IMR-90 (cell line): ENCODE measurements at regions not wholly inside any gene's neighbourhood (a gene's known extent, or its start where the extent isn't known, plus 50 kb on each side); places are given as distances from the start of the nearest gene placed in this dataset.

Source experiments
- ATAC-seq: fragments of 200-7000 bp; cut with Tn5 transposase; 2 replicates; pipeline ENCODE4 v1.9.1; 2020; ENCODE audit warnings: low read depth, mild to moderate bottlenecking, moderate library complexity
- BruUV-seq: library from RNA; stranded (reverse); fragments of 400-500 nt; replicated peaks from 2 replicates; lab custom pipeline; 2021; lab: Mats Ljungman, UMichigan
- CTCF ChIA-PET: fragments of 300-600 bp; formaldehyde crosslinking; extraction: SDS; loops from one replicate; lab custom pipeline; 2021; ENCODE audit warnings: antibody characterized with exemption; lab: Yijun Ruan, JAX
- POLR2A ChIA-PET: fragments of 300-600 bp; sonication (Branson Sonifier 250); formaldehyde crosslinking; loops from one replicate; lab custom pipeline; 2022; ENCODE audit warnings: antibody characterized with exemption; ENCODE audit not compliant: unreplicated experiment; lab: Charles Lee
- DNase-seq: peaks from one replicate; pipeline ENCODE4 v3.0.0; 2013
- H2AFZ ChIP-seq: replicated peaks from 2 replicates; pipeline ENCODE3; 2013; ENCODE audit warnings: low read length, mild to moderate bottlenecking; ENCODE audit not compliant: poor library complexity
- H2AK5ac ChIP-seq: 2 replicates; pipeline ENCODE4 v1.6.1; 2013; ENCODE audit warnings: low read depth, low read length, inconsistent platforms
- H2AK9ac ChIP-seq: replicated peaks from 2 replicates; pipeline ENCODE3; 2013; ENCODE audit warnings: mild to moderate bottlenecking, low read depth, low read length, moderate library complexity; ENCODE audit not compliant: poor library complexity
- H2BK120ac ChIP-seq: 2 replicates; pipeline ENCODE4 v1.6.1; 2013; ENCODE audit warnings: low read depth, low read length, inconsistent platforms
- H2BK15ac ChIP-seq: 3 replicates; pipeline ENCODE4 v1.6.1; 2013; ENCODE audit warnings: low read depth, low read length, inconsistent platforms
- H2BK20ac ChIP-seq: 2 replicates; pipeline ENCODE4 v1.6.1; 2013; ENCODE audit warnings: low read depth, mild to moderate bottlenecking, inconsistent platforms, low read length, moderate library complexity
- H2BK5ac ChIP-seq: 2 replicates; pipeline ENCODE4 v1.6.1; 2013; ENCODE audit warnings: mild to moderate bottlenecking, low read depth, low read length, inconsistent platforms; ENCODE audit not compliant: poor library complexity, severe bottlenecking
- H3K14ac ChIP-seq: replicated peaks from 2 replicates; pipeline ENCODE4 v1.6.1; 2013; ENCODE audit warnings: low read depth, low read length, inconsistent platforms
- H3K18ac ChIP-seq: 2 replicates; pipeline ENCODE4 v1.6.1; 2013; ENCODE audit warnings: low read depth, low read length, control low read depth
- H3K23ac ChIP-seq: 2 replicates; pipeline ENCODE4 v1.6.1; 2013; ENCODE audit warnings: low read depth, low read length, inconsistent platforms
- H3K27ac ChIP-seq: 2 replicates; pipeline ENCODE4 v1.5.1; 2013; ENCODE audit warnings: mild to moderate bottlenecking, control low read depth, low read length; ENCODE audit not compliant: insufficient read depth
- H3K27me3 ChIP-seq: 2 replicates; pipeline ENCODE4 v1.6.1; 2013; ENCODE audit warnings: low read length; ENCODE audit not compliant: control insufficient read depth, insufficient read depth
- H3K36me3 ChIP-seq: 2 replicates; pipeline ENCODE4 v1.6.1; 2013; ENCODE audit warnings: low read length, mixed read lengths; ENCODE audit not compliant: control insufficient read depth, insufficient read depth
- H3K4ac ChIP-seq: 2 replicates; pipeline ENCODE4 v1.6.1; 2013; ENCODE audit warnings: low read depth, low read length, inconsistent platforms
- H3K4me1 ChIP-seq: 2 replicates; pipeline ENCODE4 v1.6.1; 2013; ENCODE audit warnings: low read length, mixed read lengths; ENCODE audit not compliant: control insufficient read depth, insufficient read depth
- H3K4me2 ChIP-seq: 2 replicates; pipeline ENCODE4 v1.6.1; 2013; ENCODE audit warnings: low read depth, mild to moderate bottlenecking, control low read depth, low read length, moderate library complexity
- H3K4me3 ChIP-seq: 2 replicates; pipeline ENCODE4 v1.5.1; 2013; ENCODE audit warnings: low read depth, mild to moderate bottlenecking, control low read depth, low read length, moderate library complexity; ENCODE audit not compliant: insufficient read depth
- H3K56ac ChIP-seq: 2 replicates; pipeline ENCODE4 v1.6.1; 2013; ENCODE audit warnings: low read length, inconsistent platforms; ENCODE audit not compliant: insufficient read depth; ENCODE audit errors: extremely low read depth
- H3K79me1 ChIP-seq, 2 experiments: 2 replicates each; pipeline ENCODE4 v1.6.1; 2013; ENCODE audit warnings: low read length in 2 of 2, inconsistent platforms in 1 of 2, low read depth in 1 of 2
- H3K9ac ChIP-seq: 2 replicates; pipeline ENCODE4 v1.6.1; 2013; ENCODE audit warnings: low read depth, low read length, control low read depth
- H3K9me1 ChIP-seq: 2 replicates; pipeline ENCODE4 v1.6.1; 2013; ENCODE audit warnings: low read length, inconsistent platforms; ENCODE audit not compliant: insufficient read depth
- H3K9me3 ChIP-seq: 2 replicates; pipeline ENCODE4 v1.6.1; 2013; ENCODE audit warnings: low read length; ENCODE audit not compliant: control insufficient read depth, insufficient read depth
- H4K20me1 ChIP-seq: 2 replicates; pipeline ENCODE4 v1.6.1; 2013; ENCODE audit warnings: low read length, inconsistent platforms; ENCODE audit not compliant: insufficient read depth
- H4K5ac ChIP-seq: 2 replicates; pipeline ENCODE4 v1.6.1; 2013; ENCODE audit warnings: mild to moderate bottlenecking, low read depth, low read length, control low read depth
- H4K8ac ChIP-seq, 2 experiments: 2 replicates each; pipeline ENCODE4 v1.6.1; 2013; ENCODE audit warnings: low read depth in 2 of 2, low read length in 2 of 2, control low read depth in 1 of 2, inconsistent platforms in 1 of 2
- H4K91ac ChIP-seq: 2 replicates; pipeline ENCODE4 v1.6.1; 2013; ENCODE audit warnings: low read depth, low read length, inconsistent platforms; ENCODE audit not compliant: insufficient read depth
- BHLHE40 ChIP-seq: fragments of 150-350 bp; IDR thresholded peaks from 2 replicates; pipeline ENCODE4 v1.6.1; 2016; ENCODE audit warnings: mild to moderate bottlenecking, low read depth, low read length
- FOS ChIP-seq: fragments of 150-350 bp; IDR thresholded peaks from 2 replicates; pipeline ENCODE4 v1.6.1; 2016; ENCODE audit warnings: low read depth, low read length
- MAFK ChIP-seq: IDR thresholded peaks from 2 replicates; pipeline ENCODE4 v1.6.1; 2012; ENCODE audit warnings: low read depth, low read length, improper control_type of control experiment
- MAZ ChIP-seq: IDR thresholded peaks from 2 replicates; pipeline ENCODE4 v1.6.1; 2012; ENCODE audit warnings: low read depth, mild to moderate bottlenecking, low read length, improper control_type of control experiment, moderate library complexity, borderline replicate concordance
- MXI1 ChIP-seq: IDR thresholded peaks from 2 replicates; pipeline ENCODE4 v1.6.1; 2012; ENCODE audit warnings: low read depth, mild to moderate bottlenecking, low read length, moderate library complexity, borderline replicate concordance
- NFE2L2 ChIP-seq: fragments of 150-350 bp; IDR thresholded peaks from 2 replicates; pipeline ENCODE4 v1.6.1; 2016; ENCODE audit warnings: low read depth, mild to moderate bottlenecking, low read length
- POLR2A ChIP-seq: IDR thresholded peaks from 2 replicates; pipeline ENCODE4 v1.6.1; 2012; ENCODE audit warnings: mild to moderate bottlenecking, low read depth, low read length
- RAD21 ChIP-seq: IDR thresholded peaks from 2 replicates; pipeline ENCODE4 v1.6.1; 2012; ENCODE audit warnings: low read length, improper control_type of control experiment
- RFX5 ChIP-seq: IDR thresholded peaks from 2 replicates; pipeline ENCODE4 v1.8.0; 2012; ENCODE audit warnings: low read depth, mild to moderate bottlenecking, low read length, moderate library complexity
- SMC3 ChIP-seq: fragments of 150-350 bp; IDR thresholded peaks from 2 replicates; pipeline ENCODE4 v1.6.1; 2016; ENCODE audit warnings: low read depth, mild to moderate bottlenecking, antibody characterized with exemption, low read length, moderate library complexity
- WGBS, 2 experiments: methylation state at CpG; one replicate each; pipeline versions ENCODE4 v1.1.5 to v1.1.7; 2013; ENCODE audit warnings: missing lambda C conversion rate in 2 of 2; ENCODE audit not compliant: insufficient read length in 1 of 2; ENCODE audit errors: extremely low coverage in 2 of 2; 5-methylcytosine and 5-hydroxymethylcytosine counted together
- dilution Hi-C: fragments of 300-500 bp; cut with HindIII; formaldehyde crosslinking; loops from one replicate; pipeline ENCODE4 v1.14.3; 2018; ENCODE audit warnings: low sequenced_read_pairs; ENCODE audit not compliant: unreplicated experiment
- in situ Hi-C: fragments of 300-500 bp; cut with MboI; formaldehyde crosslinking; loops from 3 replicates; pipeline ENCODE4 v1.14.3; 2019; ENCODE audit warnings: low sequenced_read_pairs, inconsistent platforms, mixed read lengths
- intact Hi-C: fragments of 100-400 bp; cut with micrococcal nuclease; formaldehyde crosslinking; loops from 2 replicates; pipeline ENCODE4 v1.10.0; 2022
- TF ChIP-seq, protein P1 (sequence below): fragments of 150-350 bp; IDR thresholded peaks from 2 replicates; pipeline ENCODE4 v1.6.1; 2016; ENCODE audit warnings: low read depth, mild to moderate bottlenecking, low read length, moderate library complexity, borderline replicate concordance

DNA sequence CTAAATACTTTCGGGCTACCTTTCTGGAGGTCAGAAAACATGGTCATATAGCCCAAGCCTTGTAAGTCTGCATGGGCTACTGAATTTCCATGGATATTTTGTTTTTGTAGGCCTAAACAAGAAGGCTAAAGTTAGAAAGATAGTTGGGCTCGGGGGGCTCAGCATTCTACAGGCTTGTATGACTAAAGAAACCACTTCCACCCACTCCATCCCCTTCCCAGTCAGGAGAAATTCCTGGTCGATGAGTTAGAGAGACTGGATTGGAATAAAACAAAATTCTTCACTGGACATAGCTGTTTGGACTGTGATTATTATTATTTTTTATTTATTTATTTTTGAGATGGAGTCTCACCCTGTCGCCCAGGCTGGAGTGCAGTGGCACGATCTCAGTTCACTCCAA is 539.4 kb upstream of the TNP1 start:
- no TSS peak for BruUV-seq
- ChIA-PET CTCF (no interaction called here), POLR2A (no interaction called here)
- DNase-seq (peak; percentile 88), ATAC-seq (peak; percentile 50)
- Histone ChIP-seq H2AFZ (peak overlapping the region; percentile 74), H3K79me1 (peaks cover 0 to 17% of the 10 kb centered on the region in 2 experiments; a peak in 1 of 4 replicates), H4K5ac (peak overlapping the region; percentile 80), H3K4me1 (peaks cover 33% of the 10 kb centered on the region), H3K4me3 (no peak overlapping the region), H3K9ac (peak overlapping the region; percentile 34; the same call in 1 of the 2 replicates), H3K4ac (peak overlapping the region; percentile 99), H4K91ac (peak overlapping the region; percentile 98), H3K14ac (peak overlapping the region; percentile 92), H3K36me3 (no peaks in the 10 kb centered on the region), H4K8ac (peak overlapping the region; percentile 79 to 91), H3K23ac (peak overlapping the region; percentile 98), H3K9me1 (peaks cover 23% of the 10 kb centered on the region), H2BK120ac (peak overlapping the region; percentile 94), H2AK5ac (peak overlapping the region; percentile 100), H3K56ac (peak overlapping the region; percentile 90; the same call in 1 of the 2 replicates), H2BK20ac (peak overlapping the region; percentile 87), H3K9me3 (no peaks in the 10 kb centered on the region), H3K27me3 (no peaks in the 10 kb centered on the region), H2AK9ac (peak overlapping the region; percentile 82), H2BK5ac (peak overlapping the region; percentile 93), H3K4me2 (no peak overlapping the region), H2BK15ac (peak overlapping the region; percentile 97; the same call in 2 of the 3 replicates), H3K27ac (peak overlapping the region; percentile 87), H4K20me1 (no peaks in the 10 kb centered on the region), H3K18ac (peak overlapping the region; percentile 76)
- dilution Hi-C loops (no loop called here), in situ Hi-C loops (no loop called here), intact Hi-C loops (no loop called here)
- no CpG with 5 or more reads among the region's 5 CpGs for WGBS, 2 experiments
- TF ChIP-seq FOS (0 out of 2 replicates have a peak, but pooled peaks have one; percentile 7), MAFK (no peak), NFE2L2 (no peak), RAD21 (peak; percentile 11; the same call in 1 of the 2 replicates), POLR2A (no peak), SMC3 (no peak), MXI1 (no peak), RFX5 (no peak), BHLHE40 (no peak), MAZ (0 out of 2 replicates have a peak, but pooled peaks have one; percentile 10)
- TF ChIP-seq, protein P1, sequence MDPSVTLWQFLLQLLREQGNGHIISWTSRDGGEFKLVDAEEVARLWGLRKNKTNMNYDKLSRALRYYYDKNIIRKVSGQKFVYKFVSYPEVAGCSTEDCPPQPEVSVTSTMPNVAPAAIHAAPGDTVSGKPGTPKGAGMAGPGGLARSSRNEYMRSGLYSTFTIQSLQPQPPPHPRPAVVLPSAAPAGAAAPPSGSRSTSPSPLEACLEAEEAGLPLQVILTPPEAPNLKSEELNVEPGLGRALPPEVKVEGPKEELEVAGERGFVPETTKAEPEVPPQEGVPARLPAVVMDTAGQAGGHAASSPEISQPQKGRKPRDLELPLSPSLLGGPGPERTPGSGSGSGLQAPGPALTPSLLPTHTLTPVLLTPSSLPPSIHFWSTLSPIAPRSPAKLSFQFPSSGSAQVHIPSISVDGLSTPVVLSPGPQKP = no peak
